Thymus (tissue), 11 donors: ENCODE measurements at regions not wholly inside any gene's neighbourhood (a gene's known extent, or its start where the extent isn't known, plus 50 kb on each side); places are given as distances from the start of the nearest gene placed in this dataset.
"Not testable (repeated sequence)": the region's sequence is repeated elsewhere in the genome, so short reads cannot be mapped to it uniquely, and the experiment has no call there.

Experiments used
- DNase-seq, 9 donors: peaks; one replicate each; pipeline ENCODE4 v3.0.0-alpha.2; 2013; ENCODE audit warnings: low spot score in 9 of 9, low read depth in 6 of 9, missing footprints in 1 of 9
- H3K27ac ChIP-seq, 2 donors: one replicate each; pipeline ENCODE4 v1.5.1; 2013; ENCODE audit warnings: control low read depth in 1 of 2, low read depth in 1 of 2, low read length in 1 of 2, mild to moderate bottlenecking in 1 of 2, moderate library complexity in 1 of 2
- H3K27me3 ChIP-seq, 2 donors: one replicate each; pipeline ENCODE4 v1.5.1; 2013; ENCODE audit warnings: low read length in 1 of 2; ENCODE audit not compliant: control insufficient read depth in 2 of 2, insufficient read depth in 1 of 2
- H3K36me3 ChIP-seq, 2 donors: one replicate each; pipeline ENCODE4 v1.5.1; 2013; ENCODE audit warnings: low read length in 1 of 2, mild to moderate bottlenecking in 1 of 2, moderate library complexity in 1 of 2; ENCODE audit not compliant: control insufficient read depth in 2 of 2, insufficient read depth in 2 of 2
- H3K4me1 ChIP-seq, 2 donors: one replicate each; pipeline ENCODE4 v1.5.1; 2013; ENCODE audit warnings: low read length in 2 of 2; ENCODE audit not compliant: control insufficient read depth in 2 of 2, insufficient read depth in 2 of 2
- H3K4me3 ChIP-seq, 2 donors: one replicate each; pipeline ENCODE4 v1.5.1; 2013; ENCODE audit warnings: low read length in 2 of 2, control low read depth in 1 of 2, mild to moderate bottlenecking in 1 of 2
- H3K9me3 ChIP-seq, 2 donors: one replicate each; pipeline ENCODE4 v1.5.1; 2013; ENCODE audit warnings: low read length in 1 of 2, mild to moderate bottlenecking in 1 of 2; ENCODE audit not compliant: control insufficient read depth in 2 of 2, insufficient read depth in 1 of 2
- WGBS: extraction: QIAGEN DNeasy Blood & Tissue Kit; methylation state at CpG from one replicate; pipeline ENCODE4 v1.1.7; 2013; 5-methylcytosine and 5-hydroxymethylcytosine counted together
- donor health status: healthy.

DNA sequence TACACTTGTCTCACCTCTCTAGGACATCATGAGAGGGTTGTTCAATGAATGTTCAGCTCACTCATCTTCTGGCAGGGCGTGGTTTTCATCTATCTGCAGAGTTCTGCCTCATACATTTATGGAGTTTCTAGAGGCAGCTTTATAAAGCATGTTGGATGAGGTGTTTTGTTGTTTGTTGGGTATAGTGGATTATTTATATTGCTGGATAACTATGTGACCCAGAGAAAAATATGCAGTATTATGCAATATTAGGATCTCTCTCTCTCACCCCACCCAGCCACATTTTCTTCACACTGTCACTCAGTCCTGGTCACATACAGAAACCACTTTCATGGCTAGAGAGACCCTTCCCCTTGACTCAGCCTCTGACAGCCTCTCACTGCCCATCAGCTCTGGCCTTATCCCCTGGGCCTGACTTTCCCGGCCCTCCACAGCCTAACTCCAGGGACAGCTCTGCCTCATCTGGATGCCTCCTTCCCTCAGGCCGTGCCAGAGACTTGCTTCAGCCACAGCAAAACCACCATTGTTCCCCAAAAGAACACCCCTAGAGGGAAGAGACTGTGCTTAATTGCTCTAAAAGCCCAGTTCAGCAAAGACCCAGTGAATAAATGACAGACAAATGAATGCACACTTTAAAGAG lies 260.3 kb downstream of the MYCN start:
- Histone ChIP-seq H3K36me3 (no peaks in the 10 kb centered on the region), H3K4me1 (no peaks in the 10 kb centered on the region), H3K9me3 (no peaks in the 10 kb centered on the region), H3K27ac (no peak overlapping the region), H3K4me3 (no peak overlapping the region), H3K27me3 (no peaks in the 10 kb centered on the region)
- 95% methylated on average over 3 of the region's 3 CpGs for WGBS
- DNase-seq = no peak

- DNase-seq = no peak
- 91% methylated on average over 10 of the region's 10 CpGs for WGBS
- Histone ChIP-seq H3K9me3 (no peaks in the 10 kb centered on the region), H3K4me1 (no peaks in the 10 kb centered on the region), H3K36me3 (no peaks in the 10 kb centered on the region), H3K27ac (no peak overlapping the region), H3K4me3 (no peak overlapping the region), H3K27me3 (no peaks in the 10 kb centered on the region)
Observed at GRCh38 chr2:16199882-16200553, 259.7 kb downstream of the MYCN start.

GRCh38 chr2:16199241-16199640 lies 258.9 kb downstream of the MYCN start:
- not testable (repeated sequence) for H3K36me3 ChIP-seq, H3K4me3 ChIP-seq, DNase-seq, H3K9me3 ChIP-seq, H3K27me3 ChIP-seq, H3K27ac ChIP-seq, H3K4me1 ChIP-seq
- 96% methylated on average over 5 of the region's 5 CpGs for WGBS

GRCh38 chr2:16198166-16198912 lies 258.0 kb downstream of the MYCN start:
- H3K27me3 ChIP-seq = no peaks in the 10 kb centered on the region
- no peaks in the 10 kb centered on the region for H3K9me3 ChIP-seq
- DNase-seq = no peak
- H3K4me1 ChIP-seq = no peaks in the 10 kb centered on the region
- H3K4me3 ChIP-seq = no peak overlapping the region
- H3K27ac ChIP-seq = no peak overlapping the region
- no peaks in the 10 kb centered on the region for H3K36me3 ChIP-seq
- WGBS = 96% methylated on average over 9 of the region's 9 CpGs

- no peaks in the 10 kb centered on the region for H3K36me3 ChIP-seq
- no peaks in the 10 kb centered on the region for H3K27me3 ChIP-seq
- DNase-seq = no peak
- H3K27ac ChIP-seq = no peak overlapping the region
- no peak overlapping the region for H3K4me3 ChIP-seq
- H3K9me3 ChIP-seq = no peaks in the 10 kb centered on the region
- no peaks in the 10 kb centered on the region for H3K4me1 ChIP-seq
- WGBS = 94% methylated on average over 8 of the region's 8 CpGs
Observed at GRCh38 chr2:16197504-16198147, 257.3 kb downstream of the MYCN start.

DNA sequence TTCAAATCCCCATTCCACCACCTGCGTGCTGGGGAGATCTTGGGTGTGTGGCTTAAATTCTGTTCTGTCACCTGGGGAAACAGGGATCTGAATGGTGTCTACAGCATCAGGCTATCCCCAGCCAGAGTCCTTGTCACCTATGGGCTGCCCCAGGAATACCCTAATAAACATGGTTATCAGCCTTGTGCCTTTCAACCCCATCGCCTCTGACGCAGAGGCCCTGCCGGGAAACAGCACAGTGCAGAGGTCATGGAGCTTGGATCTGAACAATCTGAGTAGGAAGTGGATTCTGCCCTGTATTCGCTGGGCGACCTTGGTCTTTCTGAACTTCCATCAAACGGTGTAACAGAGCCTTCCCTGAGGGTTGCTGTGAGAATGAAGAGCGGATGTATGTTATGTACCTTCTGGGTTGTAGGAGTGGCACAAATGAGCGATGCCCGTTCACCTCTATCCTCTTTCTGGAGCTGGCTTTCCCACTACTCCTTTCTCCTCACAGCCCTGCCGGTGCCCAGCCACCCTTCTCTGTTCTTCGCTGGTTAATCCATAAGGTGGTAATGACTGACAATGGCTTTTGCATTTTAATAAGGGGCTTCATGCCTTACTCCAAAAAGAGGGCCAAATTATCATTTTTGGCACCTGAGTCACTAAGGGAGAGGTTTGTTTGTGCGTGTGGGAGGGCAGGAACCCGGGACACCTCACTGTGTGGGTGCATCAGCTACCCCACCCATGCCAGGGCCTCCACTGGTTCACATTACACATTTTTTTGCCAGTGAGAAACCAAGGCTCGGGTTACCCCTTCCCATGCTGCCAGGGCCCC lies 256.5 kb downstream of the MYCN start:
- WGBS = 93% methylated on average over 15 of the region's 15 CpGs

DNA sequence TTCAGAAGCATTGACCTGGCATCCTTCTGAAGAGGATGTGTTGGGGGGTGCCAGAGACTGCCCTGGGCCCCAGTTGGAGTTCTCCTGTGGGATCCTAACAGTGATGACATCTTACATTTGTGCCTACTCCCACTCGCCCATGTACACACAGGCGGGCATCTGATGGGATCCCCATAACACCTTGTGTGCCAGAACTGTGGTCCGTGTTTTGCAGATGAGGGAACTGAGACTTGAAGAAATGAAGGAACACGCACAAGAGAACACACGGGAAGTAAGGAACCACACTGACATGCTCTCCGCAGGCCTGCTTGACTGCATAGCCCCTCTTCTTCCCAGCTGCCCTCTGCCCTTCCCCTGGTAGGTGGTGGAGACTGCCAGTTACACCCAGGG lies 255.3 kb downstream of the MYCN start:
- no peaks in the 10 kb centered on the region for H3K9me3 ChIP-seq
- no peaks in the 10 kb centered on the region for H3K4me1 ChIP-seq
- no peak overlapping the region for H3K4me3 ChIP-seq
- H3K36me3 ChIP-seq = no peaks in the 10 kb centered on the region
- WGBS = 86% methylated on average over 6 of the region's 6 CpGs
- DNase-seq = no peak
- no peak overlapping the region for H3K27ac ChIP-seq
- no peaks in the 10 kb centered on the region for H3K27me3 ChIP-seq

More for the DNA sequence above, 256.5 kb downstream of the MYCN start:
- H3K9me3 ChIP-seq = no peaks in the 10 kb centered on the region
- no peak for DNase-seq
- no peak overlapping the region for H3K4me3 ChIP-seq
- H3K4me1 ChIP-seq = no peaks in the 10 kb centered on the region
- no peaks in the 10 kb centered on the region for H3K27me3 ChIP-seq
- no peaks in the 10 kb centered on the region for H3K36me3 ChIP-seq
- H3K27ac ChIP-seq = no peak overlapping the region

- no peak for DNase-seq
- H3K4me1 ChIP-seq = no peaks in the 10 kb centered on the region
- no peak overlapping the region for H3K4me3 ChIP-seq
- no peak overlapping the region for H3K27ac ChIP-seq
- no peaks in the 10 kb centered on the region for H3K9me3 ChIP-seq
- WGBS = 88% methylated on average over 6 of the region's 6 CpGs
- H3K27me3 ChIP-seq = no peaks in the 10 kb centered on the region
- no peaks in the 10 kb centered on the region for H3K36me3 ChIP-seq
Observed at GRCh38 chr2:16194931-16195680, 254.8 kb downstream of the MYCN start.
